GM19328 (cell line): ENCODE measurements at regions not wholly inside any gene's neighbourhood (a gene's known extent, or its start where the extent isn't known, plus 50 kb on each side); places are given as distances from the start of the nearest gene placed in this dataset.
"Not testable (repeated sequence)": the region's sequence is repeated elsewhere in the genome, so short reads cannot be mapped to it uniquely, and the experiment has no call there.

ENCODE experiments used
- ATAC-seq: cut with Tn5 transposase; IDR thresholded peaks from one replicate; pipeline ENCODE4 v1.9.1; 2021; ENCODE audit warnings: mild to moderate bottlenecking, moderate library complexity; ENCODE audit not compliant: unreplicated experiment

- not testable (repeated sequence) for ATAC-seq
Observed at GRCh38 chrX:131696989-131697388, 153.1 kb downstream of the OR13H1 start.

- ATAC-seq = no peak
Observed at GRCh38 chrX:131703646-131704045, 159.8 kb downstream of the OR13H1 start.

GRCh38 chrX:131704136-131704695, 160.3 kb downstream of the OR13H1 start:
- peak; percentile 68 for ATAC-seq

- no peak for ATAC-seq
Observed at GRCh38 chrX:131709553-131709952, 165.7 kb downstream of the OR13H1 start.

- no peak for ATAC-seq
Observed at GRCh38 chrX:131711478-131711867, 167.6 kb downstream of the OR13H1 start.

GRCh38 chrX:131723646-131724045, 179.8 kb downstream of the OR13H1 start:
- ATAC-seq = no peak

- ATAC-seq = no peak
Observed at GRCh38 chrX:131724292-131724691, 180.4 kb downstream of the OR13H1 start.

- no peak for ATAC-seq
Observed at GRCh38 chrX:131725001-131725654, 181.3 kb downstream of the OR13H1 start.

GRCh38 chrX:131727778-131728177, 183.9 kb downstream of the OR13H1 start:
- no peak for ATAC-seq

- peak; percentile 51 for ATAC-seq
Observed at GRCh38 chrX:131728295-131729145, 184.6 kb downstream of the OR13H1 start.

- ATAC-seq = peak; percentile 46
Observed at GRCh38 chrX:131729295-131729694, 185.4 kb downstream of the OR13H1 start.

- ATAC-seq = peak; percentile 71
Observed at GRCh38 chrX:131734621-131735020, 190.7 kb downstream of the OR13H1 start.

GRCh38 chrX:131735127-131735526, 191.3 kb downstream of the OR13H1 start:
- no peak for ATAC-seq

GRCh38 chrX:131739823-131740222, 195.9 kb downstream of the OR13H1 start:
- no peak for ATAC-seq

- peak; percentile 59 for ATAC-seq
Observed at GRCh38 chrX:131741103-131741581, 197.3 kb downstream of the OR13H1 start.

- ATAC-seq = no peak
Observed at GRCh38 chrX:131745942-131746489, 202.1 kb downstream of the OR13H1 start.

GRCh38 chrX:131746491-131746968, 202.7 kb downstream of the OR13H1 start:
- peak; percentile 38 for ATAC-seq

GRCh38 chrX:131747173-131747572, 203.3 kb downstream of the OR13H1 start:
- ATAC-seq = peak; percentile 40

- ATAC-seq = peak; percentile 32
Observed at GRCh38 chrX:131752493-131753198, 208.8 kb downstream of the OR13H1 start.

- no peak for ATAC-seq
Observed at GRCh38 chrX:131762802-131763234, 218.9 kb downstream of the OR13H1 start.

GRCh38 chrX:131763674-131764073, 219.8 kb downstream of the OR13H1 start:
- peak; percentile 61 for ATAC-seq
